ENCODE measurements at regions not wholly inside any gene's neighbourhood (a gene's known extent, or its start where the extent isn't known, plus 50 kb on each side); places are given as distances from the start of the nearest gene placed in this dataset.

DNA sequence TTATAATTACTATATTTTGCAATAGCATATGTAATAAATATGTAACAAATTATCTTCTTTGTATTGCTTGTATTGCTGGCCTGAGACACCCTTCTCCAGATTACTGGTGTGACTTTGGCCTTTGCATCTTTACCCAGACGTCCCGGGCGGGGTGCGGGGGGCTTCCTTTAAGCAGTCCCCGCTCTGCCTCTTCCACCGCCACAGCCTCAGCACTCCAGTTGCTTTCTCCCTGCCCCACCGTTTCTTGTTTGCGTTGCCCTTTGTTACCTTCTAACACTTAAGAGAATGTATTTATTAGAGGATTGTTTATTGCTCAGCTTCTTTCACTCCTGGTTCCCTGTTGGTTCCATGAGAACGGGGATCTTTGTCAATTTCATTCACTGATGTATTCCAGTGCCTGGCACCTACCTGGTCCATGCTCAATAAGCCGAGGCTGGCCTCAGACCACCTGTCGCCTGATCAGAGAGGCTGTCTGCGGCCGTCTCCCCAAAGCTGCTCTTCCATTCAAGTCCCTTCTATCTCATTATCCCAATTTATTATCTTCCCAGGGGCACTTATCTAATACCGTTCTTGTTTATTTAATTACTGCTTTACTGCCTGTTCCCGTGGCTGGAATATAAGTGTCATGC lies 100.5 kb upstream of the RFLNA start:
- Histone ChIP-seq H3K4me2 (no peak overlapping the region), H3K27me3 (no peaks in the 10 kb centered on the region), H3F3A (ENCODE audit: low read depth) (no peaks in the 10 kb centered on the region), H4K20me1 (ENCODE audit: low read depth) (no peaks in the 10 kb centered on the region), H2AFZ (replicated peaks) (no peak overlapping the region), H3K79me2 (ENCODE audit: low read depth) (no peaks in the 10 kb centered on the region), H3K4me3 (no peak overlapping the region), H3K27ac (no peak overlapping the region), H3K9ac (no peak overlapping the region), H3K9me3 (ENCODE audit: low read depth) (no peaks in the 10 kb centered on the region), H3K4me1 (no peaks in the 10 kb centered on the region), H3K36me3 (no peaks in the 10 kb centered on the region)
- H3K9me3 Mint-ChIP-seq: peaks cover 11% of the 10 kb centered on the region
- H3K27me3 Mint-ChIP-seq (ENCODE audit: insufficient read depth, low read depth): peaks cover 17% of the 10 kb centered on the region
- TF ChIP-seq CTCF (IDR thresholded peaks at IDR 0.05) (no peak), EZH2phosphoT487 (IDR thresholded peaks at IDR 0.05) (no peak), EZH2 (IDR thresholded peaks at IDR 0.05) (no peak)
- peaks cover 4% of the 10 kb centered on the region for H3K36me3 Mint-ChIP-seq
- DNase-seq (ENCODE audit: low spot score): no peak
- no peak overlapping the region for H3K4me3 Mint-ChIP-seq
- peak overlapping the region; percentile 14 for H3K27ac Mint-ChIP-seq
- H3K4me1 Mint-ChIP-seq: peaks cover 21% of the 10 kb centered on the region

GRCh38 chr12:124194893-124195566 lies 99.9 kb upstream of the RFLNA start:
- no peak overlapping the region for H3K4me2 ChIP-seq
- Mint-ChIP-seq H3K27me3 (ENCODE audit: insufficient read depth, low read depth) (peaks cover 16% of the 10 kb centered on the region), H3K4me3 (no peak overlapping the region), H3K36me3 (peaks cover 4% of the 10 kb centered on the region), H3K9me3 (peaks cover 13% of the 10 kb centered on the region), H3K27ac (peak overlapping the region; percentile 14), H3K4me1 (peaks cover 22% of the 10 kb centered on the region)
- TF ChIP-seq EZH2 (IDR thresholded peaks at IDR 0.05) (no peak), EZH2phosphoT487 (IDR thresholded peaks at IDR 0.05) (no peak), CTCF (IDR thresholded peaks at IDR 0.05) (no peak)
- no peaks in the 10 kb centered on the region for H3K27me3 ChIP-seq
- no peaks in the 10 kb centered on the region for H4K20me1 ChIP-seq (ENCODE audit: low read depth)
- no peaks in the 10 kb centered on the region for H3K36me3 ChIP-seq
- no peaks in the 10 kb centered on the region for H3K79me2 ChIP-seq (ENCODE audit: low read depth)
- no peak for DNase-seq (ENCODE audit: low spot score)
- no peak overlapping the region for H2AFZ ChIP-seq (replicated peaks)
- no peak overlapping the region for H3K4me3 ChIP-seq
- H3K4me1 ChIP-seq: no peaks in the 10 kb centered on the region
- no peaks in the 10 kb centered on the region for H3F3A ChIP-seq (ENCODE audit: low read depth)
- H3K9me3 ChIP-seq (ENCODE audit: low read depth): no peaks in the 10 kb centered on the region
- no peak overlapping the region for H3K27ac ChIP-seq
- H3K9ac ChIP-seq: no peak overlapping the region

DNA sequence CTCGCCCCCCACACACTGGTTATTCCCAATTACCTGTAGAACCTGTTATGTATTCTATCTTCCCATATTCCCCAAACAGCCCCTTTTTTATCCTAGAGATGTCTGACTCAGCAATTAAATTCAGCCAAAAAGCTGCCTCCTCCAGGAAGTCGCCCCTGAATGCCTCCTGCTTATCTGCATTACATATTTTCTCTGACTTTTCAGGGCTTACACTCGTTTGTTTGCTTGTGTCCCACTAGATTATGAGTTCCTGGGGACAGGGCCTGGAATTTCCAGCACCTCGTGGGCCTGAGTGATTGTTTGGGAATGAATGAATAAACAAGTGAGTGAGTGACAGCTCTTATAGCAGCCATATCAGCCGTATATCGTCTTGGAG lies 99.3 kb upstream of the RFLNA start:
- no peak for TF ChIP-seq CTCF (IDR thresholded peaks at IDR 0.05)
- no peak for TF ChIP-seq EZH2phosphoT487 (IDR thresholded peaks at IDR 0.05)
- no peak for TF ChIP-seq EZH2 (IDR thresholded peaks at IDR 0.05)
- H3K27ac Mint-ChIP-seq: no peak overlapping the region
- Histone ChIP-seq H3K9ac (no peak overlapping the region), H3K4me3 (no peak overlapping the region), H3K27me3 (no peaks in the 10 kb centered on the region), H4K20me1 (ENCODE audit: low read depth) (no peaks in the 10 kb centered on the region), H3F3A (ENCODE audit: low read depth) (no peaks in the 10 kb centered on the region), H3K9me3 (ENCODE audit: low read depth) (no peaks in the 10 kb centered on the region), H3K79me2 (ENCODE audit: low read depth) (no peaks in the 10 kb centered on the region), H2AFZ (replicated peaks) (no peak overlapping the region), H3K36me3 (no peaks in the 10 kb centered on the region), H3K4me1 (no peaks in the 10 kb centered on the region), H3K4me2 (no peak overlapping the region), H3K27ac (no peak overlapping the region)
- no peak for DNase-seq (ENCODE audit: low spot score)
- peaks cover 14% of the 10 kb centered on the region for H3K27me3 Mint-ChIP-seq (ENCODE audit: insufficient read depth, low read depth)
- H3K4me1 Mint-ChIP-seq: peaks cover 18% of the 10 kb centered on the region
- H3K4me3 Mint-ChIP-seq: no peak overlapping the region
- peaks cover 4% of the 10 kb centered on the region for H3K36me3 Mint-ChIP-seq
- H3K9me3 Mint-ChIP-seq: peaks cover 13% of the 10 kb centered on the region

All from neural progenitor cell (in vitro differentiated cells).